GM23338 (cell line): ENCODE measurements at regions not wholly inside any gene's neighbourhood (a gene's known extent, or its start where the extent isn't known, plus 50 kb on each side); places are given as distances from the start of the nearest gene placed in this dataset.

Source experiments
- ATAC-seq: fragments of 200-7000 bp; cut with Tn5 transposase; 3 replicates; pipeline ENCODE4 v1.9.1; 2020
- DNase-seq: peaks from one replicate; pipeline ENCODE4 v3.0.0-alpha.2; 2015; ENCODE audit warnings: low spot score
- H2AFZ ChIP-seq: fragments of 200-600 bp; sonication (generic); 2 replicates; pipeline ENCODE4 v1.8.0; 2016; ENCODE audit warnings: antibody characterized with exemption, mild to moderate bottlenecking, moderate library complexity
- H3F3A ChIP-seq: fragments of 200-600 bp; sonication (generic); replicated peaks from 2 replicates; pipeline ENCODE4 v1.8.0; 2017; ENCODE audit warnings: antibody characterized with exemption, mixed run types, low read depth
- H3K27ac ChIP-seq: fragments of 200-600 bp; sonication (generic); 2 replicates; pipeline ENCODE4 v1.6.1; 2016; ENCODE audit warnings: low read depth
- H3K27me3 ChIP-seq: fragments of 200-600 bp; sonication (generic); 2 replicates; pipeline ENCODE4 v1.8.0; 2016; ENCODE audit warnings: mild to moderate bottlenecking, mixed run types, moderate library complexity; ENCODE audit not compliant: insufficient read depth
- H3K36me3 ChIP-seq: fragments of 200-600 bp; sonication (generic); 2 replicates; pipeline ENCODE4 v1.8.0; 2016; ENCODE audit warnings: mild to moderate bottlenecking; ENCODE audit not compliant: insufficient read depth
- H3K4me1 ChIP-seq: fragments of 200-600 bp; sonication (generic); 2 replicates; pipeline ENCODE4 v1.8.0; 2016; ENCODE audit warnings: mild to moderate bottlenecking, moderate library complexity; ENCODE audit not compliant: insufficient read depth
- H3K4me2 ChIP-seq: fragments of 200-600 bp; sonication (generic); 2 replicates; pipeline ENCODE4 v1.7.1; 2017; ENCODE audit warnings: mixed run types
- H3K4me3 ChIP-seq: fragments of 200-600 bp; sonication (generic); 2 replicates; pipeline ENCODE4 v1.6.1; 2016; ENCODE audit warnings: mixed run types
- H3K79me2 ChIP-seq: fragments of 200-600 bp; sonication (generic); replicated peaks from 2 replicates; pipeline ENCODE4 v1.8.0; 2017; ENCODE audit warnings: mild to moderate bottlenecking; ENCODE audit not compliant: insufficient read depth
- H3K9me2 ChIP-seq: fragments of 200-600 bp; sonication (generic); 2 replicates; pipeline ENCODE4 v1.8.0; 2017; ENCODE audit not compliant: insufficient read depth
- H4K20me1 ChIP-seq: fragments of 200-600 bp; sonication (generic); replicated peaks from 2 replicates; pipeline ENCODE4 v1.8.0; 2017; ENCODE audit warnings: mild to moderate bottlenecking; ENCODE audit not compliant: insufficient read depth
- H3K27ac Mint-ChIP-seq: 2 replicates; pipeline ENCODE4 v1.8.0; 2020; ENCODE audit warnings: inconsistent platforms, mild to moderate bottlenecking, moderate library complexity, mixed read lengths
- H3K27me3 Mint-ChIP-seq: 3 replicates; pipeline ENCODE4 v1.8.0; 2022; ENCODE audit warnings: low read depth, mild to moderate bottlenecking, moderate library complexity, mixed read lengths, inconsistent platforms; ENCODE audit not compliant: insufficient read depth, poor library complexity
- H3K36me3 Mint-ChIP-seq: 3 replicates; pipeline ENCODE4 v1.8.0; 2021; ENCODE audit warnings: low read depth, mild to moderate bottlenecking, inconsistent platforms, moderate library complexity, mixed read lengths
- H3K4me1 Mint-ChIP-seq: 3 replicates; pipeline ENCODE4 v1.8.0; 2020; ENCODE audit warnings: mild to moderate bottlenecking, inconsistent platforms, mixed read lengths
- H3K4me3 Mint-ChIP-seq: 3 replicates; pipeline ENCODE4 v1.8.0; 2021; ENCODE audit warnings: moderate library complexity, mild to moderate bottlenecking, inconsistent platforms, mixed read lengths
- H3K9me3 Mint-ChIP-seq: 3 replicates; pipeline ENCODE4 v1.8.0; 2020; ENCODE audit warnings: moderate library complexity, mild to moderate bottlenecking, inconsistent platforms, mixed read lengths
- CREB1 ChIP-seq: fragments of 250-450 bp; sonication (Bioruptor Pico); IDR thresholded peaks from 2 replicates; pipeline ENCODE4 v1.5.0; 2020; ENCODE audit warnings: low read depth, mild to moderate bottlenecking, moderate library complexity
- CTCF ChIP-seq, 2 experiments: fragments of 200-600 bp in 1 of 2; sonication (generic) in 1 of 2; conservative IDR thresholded peaks; 2 replicates each; pipeline versions ENCODE4 v1.5.1 to v1.6.1; 2016 to 2017; ENCODE audit warnings: antibody characterized with exemption in 2 of 2, low read depth in 2 of 2, mild to moderate bottlenecking in 2 of 2, moderate library complexity in 1 of 2
- ETS1 ChIP-seq: IDR thresholded peaks from 2 replicates; pipeline ENCODE4 v1.6.1; 2016; ENCODE audit warnings: antibody characterized with exemption
- EZH2 ChIP-seq: fragments of 200-600 bp; sonication (generic); IDR thresholded peaks from one replicate; pipeline ENCODE4 v1.8.0; 2017; ENCODE audit warnings: antibody characterized with exemption, mild to moderate bottlenecking, low read depth; ENCODE audit not compliant: unreplicated experiment
- EZH2phosphoT487 ChIP-seq: fragments of 200-600 bp; sonication (generic); IDR thresholded peaks from one replicate; pipeline ENCODE4 v1.8.1; 2018; ENCODE audit warnings: antibody characterized with exemption; ENCODE audit not compliant: unreplicated experiment
- JUNB ChIP-seq: IDR thresholded peaks from one replicate; pipeline ENCODE4 v1.6.1; 2016; ENCODE audit warnings: antibody characterized with exemption; ENCODE audit not compliant: unreplicated experiment
- POLR2AphosphoS5 ChIP-seq: IDR thresholded peaks from 2 replicates; pipeline ENCODE4 v1.6.1; 2016; ENCODE audit warnings: antibody characterized with exemption, low read depth
- REST ChIP-seq: IDR thresholded peaks from one replicate; pipeline ENCODE4 v1.6.1; 2018; ENCODE audit warnings: antibody characterized with exemption; ENCODE audit not compliant: unreplicated experiment
- STAT1 ChIP-seq: IDR thresholded peaks from one replicate; pipeline ENCODE4 v1.6.1; 2016; ENCODE audit warnings: antibody characterized with exemption; ENCODE audit not compliant: unreplicated experiment
- ZNF114 ChIP-seq: fragments of 250-450 bp; sonication (Bioruptor Pico); IDR thresholded peaks from 2 replicates; pipeline ENCODE4 v1.5.0; 2020; ENCODE audit warnings: mild to moderate bottlenecking, moderate library complexity
- ZNF331 ChIP-seq: fragments of 250-450 bp; sonication (Bioruptor Pico); IDR thresholded peaks from 2 replicates; pipeline ENCODE4 v1.5.0; 2020; ENCODE audit warnings: low read depth, mild to moderate bottlenecking, moderate library complexity
- ZNF462 ChIP-seq: fragments of 250-450 bp; sonication (Bioruptor Pico); IDR thresholded peaks from 2 replicates; pipeline ENCODE4 v1.5.0; 2020; ENCODE audit warnings: mild to moderate bottlenecking, moderate library complexity

DNA sequence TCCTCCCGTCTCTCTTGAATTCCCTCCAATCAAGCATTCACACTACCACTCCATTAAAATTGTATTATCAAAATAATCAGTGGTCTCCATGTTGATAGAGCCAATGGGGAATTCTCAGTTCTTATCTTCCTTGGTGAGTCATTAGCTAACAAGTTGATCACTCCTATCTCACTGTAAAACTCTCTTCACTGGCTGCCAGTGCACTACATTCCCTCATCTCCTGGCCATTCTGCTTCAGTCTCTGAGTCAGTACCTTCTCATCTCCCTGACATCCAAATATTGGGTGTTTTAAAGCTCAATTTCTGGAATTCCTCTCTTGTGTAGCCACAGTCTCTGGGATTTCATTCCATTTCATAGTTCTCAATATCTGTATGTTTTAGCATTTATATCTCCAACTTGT, 175.2 kb downstream of the ALDH1A2 start:
- Mint-ChIP-seq H3K9me3 (no peaks in the 10 kb centered on the region), H3K4me1 (no peaks in the 10 kb centered on the region), H3K27ac (no peak overlapping the region), H3K4me3 (no peak overlapping the region), H3K27me3 (no peaks in the 10 kb centered on the region), H3K36me3 (no peaks in the 10 kb centered on the region)
- H3K4me3 ChIP-seq, result no peak overlapping the region
- H3K4me1 ChIP-seq, result no peaks in the 10 kb centered on the region
- no peaks in the 10 kb centered on the region for H3K79me2 ChIP-seq
- TF ChIP-seq EZH2phosphoT487, result no peak
- TF ChIP-seq REST, result no peak
- no peak for TF ChIP-seq STAT1
- no peak for TF ChIP-seq CREB1 (CRISPR knock-in tag)
- no peak for TF ChIP-seq ZNF462
- no peak for TF ChIP-seq ZNF114 (CRISPR knock-in tag)
- TF ChIP-seq EZH2, result no peak
- TF ChIP-seq ETS1, result no peak
- no peak for TF ChIP-seq JUNB
- TF ChIP-seq POLR2AphosphoS5, result no peak
- TF ChIP-seq CTCF (conservative IDR thresholded peaks at IDR 0.05; ENCODE audit: low read depth in 2 of 2), result no peak
- TF ChIP-seq ZNF331, result no peak
- no peaks in the 10 kb centered on the region for H4K20me1 ChIP-seq
- no peaks in the 10 kb centered on the region for H3K27me3 ChIP-seq
- no peaks in the 10 kb centered on the region for H3F3A ChIP-seq
- no peak for ATAC-seq
- H3K27ac ChIP-seq, result no peak overlapping the region
- no peak overlapping the region for H2AFZ ChIP-seq
- peaks cover 10% of the 10 kb centered on the region; the same call in 1 of the 2 replicates for H3K9me2 ChIP-seq
- no peak overlapping the region for H3K4me2 ChIP-seq
- no peaks in the 10 kb centered on the region for H3K36me3 ChIP-seq
- DNase-seq, result no peak
